Heart left ventricle (tissue), 13 donors: ENCODE measurements at regions not wholly inside any gene's neighbourhood (a gene's known extent, or its start where the extent isn't known, plus 50 kb on each side); places are given as distances from the start of the nearest gene placed in this dataset.

Experiments used
- POLR2A ChIP-seq, 2 donors: fragments of 450-650 bp; IDR thresholded peaks; one replicate each; pipeline ENCODE4 v1.6.1; 2017; ENCODE audit warnings: antibody characterized with exemption in 2 of 2, mild to moderate bottlenecking in 2 of 2, moderate library complexity in 2 of 2
- TF ChIP-seq, protein P1 (sequence below), 12 donors: fragments of 200-600 bp; sonication (generic) in 4 of 12; IDR thresholded peaks; one replicate each; pipeline versions ENCODE4 v1.5.0 to v1.8.0; 2018 to 2022; ENCODE audit warnings: antibody characterized with exemption in 12 of 12, mild to moderate bottlenecking in 5 of 12
- donor health status: ischemic (EF 13 %, LVEDD 7.1; RV severe dilation, severe dysfunction).
- donor health status: DM: no; HTN: yes; CAD: no.
- donor health status: DM: no; HTN: no; CAD: no.
- donor health status: ischemic (EF 25% LVEDD 6.9; RV normal size, moderate dysfunction).
- donor health status: ischemic (EF 25% LVEDD 5.7; RV mildly dilated, moderate dysfunction).
- donor health status: ischemic (EF 35%, LVEDD 5.7; RV mildly dilated, moderate dysfunction).
- donor health status: nonischemic (EF 11% LVEDD 7.7; RV severe dilation, severe dysfunction).
- donor health status: DM: yes; HTN: yes; CAD: no.
- donor health status: PGD.
- donor health status: ischemic (EF 29% LVEDD 5.4; RV normal size, mild dysfunction).
- donor health status: nonischemic (EF 23%, LVEDD 6.1; RV moderate dilation, normal function).

DNA sequence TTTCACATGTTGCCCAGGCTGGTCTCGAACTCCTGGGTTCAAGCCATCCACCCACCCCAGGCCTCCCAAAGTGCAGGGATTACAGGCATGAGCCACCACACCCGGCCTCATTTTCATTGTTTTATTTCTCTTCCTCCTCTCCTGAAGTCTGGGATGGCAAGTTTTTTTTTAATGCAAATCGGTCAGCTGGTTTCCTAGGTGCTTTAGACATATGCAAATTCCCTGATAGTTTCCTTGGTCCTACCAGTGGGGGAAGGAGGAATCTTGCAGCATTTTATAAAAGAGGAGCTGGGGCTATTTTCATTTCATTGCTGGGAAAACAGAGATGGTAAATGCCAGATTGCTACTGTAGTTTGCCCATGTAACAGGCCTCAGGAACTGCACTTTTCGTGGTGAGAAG is 179.4 kb downstream of the ACTL7B start:
- TF ChIP-seq, protein P1, sequence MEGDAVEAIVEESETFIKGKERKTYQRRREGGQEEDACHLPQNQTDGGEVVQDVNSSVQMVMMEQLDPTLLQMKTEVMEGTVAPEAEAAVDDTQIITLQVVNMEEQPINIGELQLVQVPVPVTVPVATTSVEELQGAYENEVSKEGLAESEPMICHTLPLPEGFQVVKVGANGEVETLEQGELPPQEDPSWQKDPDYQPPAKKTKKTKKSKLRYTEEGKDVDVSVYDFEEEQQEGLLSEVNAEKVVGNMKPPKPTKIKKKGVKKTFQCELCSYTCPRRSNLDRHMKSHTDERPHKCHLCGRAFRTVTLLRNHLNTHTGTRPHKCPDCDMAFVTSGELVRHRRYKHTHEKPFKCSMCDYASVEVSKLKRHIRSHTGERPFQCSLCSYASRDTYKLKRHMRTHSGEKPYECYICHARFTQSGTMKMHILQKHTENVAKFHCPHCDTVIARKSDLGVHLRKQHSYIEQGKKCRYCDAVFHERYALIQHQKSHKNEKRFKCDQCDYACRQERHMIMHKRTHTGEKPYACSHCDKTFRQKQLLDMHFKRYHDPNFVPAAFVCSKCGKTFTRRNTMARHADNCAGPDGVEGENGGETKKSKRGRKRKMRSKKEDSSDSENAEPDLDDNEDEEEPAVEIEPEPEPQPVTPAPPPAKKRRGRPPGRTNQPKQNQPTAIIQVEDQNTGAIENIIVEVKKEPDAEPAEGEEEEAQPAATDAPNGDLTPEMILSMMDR (IDR thresholded peaks at IDR 0.05): no peak
- TF ChIP-seq POLR2A (IDR thresholded peaks at IDR 0.05): no peak
